PC-9 (cell line): ENCODE measurements at regions not wholly inside any gene's neighbourhood (a gene's known extent, or its start where the extent isn't known, plus 50 kb on each side); places are given as distances from the start of the nearest gene placed in this dataset.

Source experiments
- BruUV-seq: library from RNA; stranded (reverse); fragments of 400-500 nt; replicated peaks from 2 replicates; lab custom pipeline; 2021; lab: Mats Ljungman, UMichigan
- CTCF ChIA-PET: fragments of 300-600 bp; sonication (Branson Sonifier 250); formaldehyde crosslinking; loops from one replicate; lab custom pipeline; 2022; ENCODE audit warnings: antibody characterized with exemption; lab: Charles Lee
- POLR2A ChIA-PET: fragments of 300-600 bp; sonication (Branson Sonifier 250); formaldehyde crosslinking; loops from one replicate; lab custom pipeline; 2022; ENCODE audit warnings: antibody characterized with exemption; ENCODE audit not compliant: unreplicated experiment; lab: Charles Lee
- DNase-seq, 2 experiments: peaks; one replicate each; pipeline versions ENCODE4 v3.0.0 to v3.0.0-alpha.2; 2015 to 2022; ENCODE audit warnings: mixed read lengths in 1 of 2
- H2AFZ ChIP-seq: fragments of 200-600 bp; sonication (generic); 2 replicates; pipeline ENCODE4 v1.8.1; 2017; ENCODE audit warnings: antibody characterized with exemption
- H3F3A ChIP-seq: fragments of 200-600 bp; sonication (generic); 2 replicates; pipeline ENCODE4 v1.8.1; 2017; ENCODE audit warnings: antibody characterized with exemption, mild to moderate bottlenecking, low read depth; ENCODE audit not compliant: insufficient read depth
- H3K27ac ChIP-seq: fragments of 200-600 bp; sonication (generic); 2 replicates; pipeline ENCODE4 v1.6.1; 2016; ENCODE audit warnings: mixed run types
- H3K27me3 ChIP-seq: fragments of 200-600 bp; sonication (generic); 2 replicates; pipeline ENCODE4 v1.6.1; 2016; ENCODE audit warnings: low read depth, mixed run types; ENCODE audit not compliant: insufficient read depth
- H3K36me3 ChIP-seq: fragments of 200-600 bp; sonication (generic); 2 replicates; pipeline ENCODE4 v1.6.1; 2016; ENCODE audit warnings: low read depth, mixed run types
- H3K4me1 ChIP-seq: fragments of 200-600 bp; sonication (generic); replicated peaks from 2 replicates; pipeline ENCODE4 v1.6.1; 2016; ENCODE audit warnings: mixed run types; ENCODE audit not compliant: insufficient read depth
- H3K4me2 ChIP-seq: fragments of 200-600 bp; sonication (generic); 2 replicates; pipeline ENCODE4 v1.6.1; 2017; ENCODE audit warnings: mixed run types
- H3K4me3 ChIP-seq: fragments of 200-600 bp; sonication (generic); 2 replicates; pipeline ENCODE4 v1.6.1; 2016; ENCODE audit warnings: mixed run types
- H3K79me2 ChIP-seq: fragments of 200-600 bp; sonication (generic); 2 replicates; pipeline ENCODE4 v1.6.1; 2017; ENCODE audit warnings: low read depth, mixed run types
- H3K9me2 ChIP-seq: fragments of 200-600 bp; sonication (generic); 2 replicates; pipeline ENCODE4 v1.8.1; 2017; ENCODE audit warnings: mild to moderate bottlenecking; ENCODE audit not compliant: insufficient read depth
- H3K9me3 ChIP-seq: fragments of 200-600 bp; sonication (generic); 2 replicates; pipeline ENCODE4 v1.8.1; 2016; ENCODE audit warnings: low read depth; ENCODE audit not compliant: insufficient read depth
- H4K20me1 ChIP-seq: fragments of 200-600 bp; sonication (generic); 2 replicates; pipeline ENCODE4 v1.8.1; 2017; ENCODE audit not compliant: insufficient read depth
- EZH2 ChIP-seq: fragments of 200-600 bp; sonication (generic); IDR thresholded peaks from 2 replicates; pipeline ENCODE4 v1.8.0; 2017; ENCODE audit warnings: antibody characterized with exemption, low read depth
- intact Hi-C: fragments of 100-400 bp; cut with micrococcal nuclease; formaldehyde crosslinking; loops from one replicate; pipeline ENCODE4 v1.10.0; 2022; ENCODE audit not compliant: unreplicated experiment
- TF ChIP-seq, protein P1 (sequence below): fragments of 200-600 bp; sonication (generic); conservative IDR thresholded peaks from 2 replicates; pipeline ENCODE4 v1.6.1; 2017; ENCODE audit warnings: mixed run types, antibody characterized with exemption, mild to moderate bottlenecking, moderate library complexity

DNA sequence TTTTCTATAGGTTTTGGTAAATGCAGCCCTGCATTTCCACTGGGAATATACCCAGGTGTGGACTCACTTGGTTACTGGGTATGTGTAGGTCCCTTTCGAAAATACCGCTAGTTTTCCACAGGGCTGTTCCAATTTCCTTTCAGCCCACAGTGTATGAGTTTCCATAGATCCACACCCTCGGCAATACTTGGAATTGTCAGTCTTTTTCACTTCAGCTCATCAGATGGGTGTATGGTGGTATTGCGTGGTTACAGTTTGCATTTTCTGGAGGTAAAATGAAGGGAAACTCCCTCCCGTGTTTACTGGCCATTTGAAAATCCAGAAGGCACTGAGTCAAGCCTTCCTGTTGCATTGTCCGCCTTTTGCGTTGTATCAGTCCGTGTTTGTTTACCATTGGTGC, 453.6 kb downstream of the CDH26 start:
- no peak overlapping the region for H3K4me3 ChIP-seq
- no peak overlapping the region for H2AFZ ChIP-seq
- no peak overlapping the region for H3K27ac ChIP-seq
- no peak overlapping the region for H3K4me2 ChIP-seq
- H4K20me1 ChIP-seq, result no peaks in the 10 kb centered on the region
- H3F3A ChIP-seq, result no peaks in the 10 kb centered on the region
- H3K4me1 ChIP-seq, result no peaks in the 10 kb centered on the region
- H3K79me2 ChIP-seq, result no peaks in the 10 kb centered on the region
- no peaks in the 10 kb centered on the region for H3K36me3 ChIP-seq
- H3K27me3 ChIP-seq, result peaks cover 52% of the 10 kb centered on the region
- intact Hi-C loops, result no loop called here
- CTCF ChIA-PET, result no interaction called here
- H3K9me2 ChIP-seq, result no peaks in the 10 kb centered on the region
- H3K9me3 ChIP-seq, result no peaks in the 10 kb centered on the region
- POLR2A ChIA-PET, result no interaction called here
- no TSS peak for BruUV-seq
- TF ChIP-seq EZH2, result no peak
- TF ChIP-seq, protein P1, sequence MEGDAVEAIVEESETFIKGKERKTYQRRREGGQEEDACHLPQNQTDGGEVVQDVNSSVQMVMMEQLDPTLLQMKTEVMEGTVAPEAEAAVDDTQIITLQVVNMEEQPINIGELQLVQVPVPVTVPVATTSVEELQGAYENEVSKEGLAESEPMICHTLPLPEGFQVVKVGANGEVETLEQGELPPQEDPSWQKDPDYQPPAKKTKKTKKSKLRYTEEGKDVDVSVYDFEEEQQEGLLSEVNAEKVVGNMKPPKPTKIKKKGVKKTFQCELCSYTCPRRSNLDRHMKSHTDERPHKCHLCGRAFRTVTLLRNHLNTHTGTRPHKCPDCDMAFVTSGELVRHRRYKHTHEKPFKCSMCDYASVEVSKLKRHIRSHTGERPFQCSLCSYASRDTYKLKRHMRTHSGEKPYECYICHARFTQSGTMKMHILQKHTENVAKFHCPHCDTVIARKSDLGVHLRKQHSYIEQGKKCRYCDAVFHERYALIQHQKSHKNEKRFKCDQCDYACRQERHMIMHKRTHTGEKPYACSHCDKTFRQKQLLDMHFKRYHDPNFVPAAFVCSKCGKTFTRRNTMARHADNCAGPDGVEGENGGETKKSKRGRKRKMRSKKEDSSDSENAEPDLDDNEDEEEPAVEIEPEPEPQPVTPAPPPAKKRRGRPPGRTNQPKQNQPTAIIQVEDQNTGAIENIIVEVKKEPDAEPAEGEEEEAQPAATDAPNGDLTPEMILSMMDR, result no peak
- DNase-seq, result no peak

DNA sequence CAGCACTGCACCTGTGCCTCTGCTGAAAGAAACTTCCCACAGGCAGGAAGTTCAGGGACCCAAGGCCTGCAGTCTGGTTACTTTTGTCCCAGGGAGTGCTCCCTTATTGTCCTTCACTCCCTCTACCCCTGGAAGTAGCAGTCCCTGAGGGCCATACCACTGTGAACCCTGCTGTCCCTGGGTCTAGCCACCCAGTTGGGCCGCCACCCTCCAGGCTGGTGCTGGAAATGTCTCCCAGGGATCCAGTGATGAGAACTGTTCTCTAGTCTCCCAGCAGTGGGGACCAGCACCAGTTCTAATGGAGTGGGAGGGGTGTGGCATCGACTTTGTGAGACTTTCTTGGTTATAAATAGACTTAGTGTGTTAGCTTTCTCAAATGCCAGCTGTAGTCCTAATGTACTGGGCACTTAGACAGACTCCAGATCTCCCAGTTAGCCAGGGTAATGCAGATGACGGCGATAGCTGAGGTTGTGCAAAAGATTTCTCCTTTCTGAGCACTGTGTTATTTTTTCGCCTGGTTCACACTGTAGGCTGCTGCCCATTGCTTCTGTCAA, 462.5 kb downstream of the CDH26 start:
- Histone ChIP-seq H2AFZ (no peak overlapping the region), H4K20me1 (no peaks in the 10 kb centered on the region), H3K9me3 (no peaks in the 10 kb centered on the region), H3K9me2 (no peaks in the 10 kb centered on the region), H3K36me3 (no peaks in the 10 kb centered on the region), H3K27me3 (peaks cover 51% of the 10 kb centered on the region), H3K4me2 (no peak overlapping the region), H3F3A (no peaks in the 10 kb centered on the region), H3K79me2 (no peaks in the 10 kb centered on the region), H3K4me3 (no peak overlapping the region), H3K4me1 (no peaks in the 10 kb centered on the region), H3K27ac (no peak overlapping the region)
- TF ChIP-seq, protein P1, result no peak
- no peak for TF ChIP-seq EZH2
- no TSS peak for BruUV-seq
- DNase-seq, result no peak
- intact Hi-C loops, result no loop called here
- POLR2A ChIA-PET, result no interaction called here
- CTCF ChIA-PET, result no interaction called here

DNA sequence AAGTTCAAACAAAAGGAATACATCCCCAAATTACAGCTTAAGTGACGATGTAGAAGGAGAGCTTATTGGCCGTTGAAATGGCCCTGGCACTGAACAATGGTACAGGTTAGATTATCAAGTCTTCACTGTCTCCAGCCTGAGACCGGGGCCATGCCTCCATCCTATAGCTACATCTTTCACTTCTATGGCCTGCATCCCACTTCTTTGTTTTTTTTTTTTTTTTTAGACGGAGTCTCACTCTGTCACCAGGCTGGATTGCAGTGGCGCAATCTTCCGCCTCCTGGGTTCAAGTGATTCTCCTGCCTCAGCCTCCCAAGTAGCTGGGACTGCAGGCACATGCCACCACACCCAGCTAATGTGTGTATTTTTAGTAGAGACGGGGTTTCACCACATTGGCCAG, 464.6 kb downstream of the CDH26 start:
- no TSS peak for BruUV-seq
- intact Hi-C loops, result no loop called here
- Histone ChIP-seq H2AFZ (no peak overlapping the region), H3K27me3 (peaks cover 69% of the 10 kb centered on the region), H3K4me2 (no peak overlapping the region), H3K79me2 (no peaks in the 10 kb centered on the region), H3K9me2 (no peaks in the 10 kb centered on the region), H3K36me3 (no peaks in the 10 kb centered on the region), H3F3A (no peaks in the 10 kb centered on the region), H3K4me1 (no peaks in the 10 kb centered on the region), H4K20me1 (no peaks in the 10 kb centered on the region), H3K9me3 (no peaks in the 10 kb centered on the region), H3K27ac (no peak overlapping the region), H3K4me3 (no peak overlapping the region)
- TF ChIP-seq, protein P1, result no peak
- TF ChIP-seq EZH2, result peak; percentile 78; the same call in 1 of the 2 replicates
- CTCF ChIA-PET, result no interaction called here
- POLR2A ChIA-PET, result no interaction called here
- DNase-seq, result no peak
